IMR-90 (cell line): ENCODE measurements at regions not wholly inside any gene's neighbourhood (a gene's known extent, or its start where the extent isn't known, plus 50 kb on each side); places are given as distances from the start of the nearest gene placed in this dataset.

ENCODE experiments used
- ATAC-seq: fragments of 200-7000 bp; cut with Tn5 transposase; 2 replicates; pipeline ENCODE4 v1.9.1; 2020; ENCODE audit warnings: low read depth, mild to moderate bottlenecking, moderate library complexity
- BruUV-seq: library from RNA; stranded (reverse); fragments of 400-500 nt; replicated peaks from 2 replicates; lab custom pipeline; 2021; lab: Mats Ljungman, UMichigan
- CTCF ChIA-PET: fragments of 300-600 bp; formaldehyde crosslinking; extraction: SDS; loops from one replicate; lab custom pipeline; 2021; ENCODE audit warnings: antibody characterized with exemption; lab: Yijun Ruan, JAX
- POLR2A ChIA-PET: fragments of 300-600 bp; sonication (Branson Sonifier 250); formaldehyde crosslinking; loops from one replicate; lab custom pipeline; 2022; ENCODE audit warnings: antibody characterized with exemption; ENCODE audit not compliant: unreplicated experiment; lab: Charles Lee
- DNase-seq: peaks from one replicate; pipeline ENCODE4 v3.0.0; 2013
- H2AFZ ChIP-seq: replicated peaks from 2 replicates; pipeline ENCODE3; 2013; ENCODE audit warnings: low read length, mild to moderate bottlenecking; ENCODE audit not compliant: poor library complexity
- H2AK5ac ChIP-seq: 2 replicates; pipeline ENCODE4 v1.6.1; 2013; ENCODE audit warnings: low read depth, low read length, inconsistent platforms
- H2AK9ac ChIP-seq: replicated peaks from 2 replicates; pipeline ENCODE3; 2013; ENCODE audit warnings: mild to moderate bottlenecking, low read depth, low read length, moderate library complexity; ENCODE audit not compliant: poor library complexity
- H2BK120ac ChIP-seq: 2 replicates; pipeline ENCODE4 v1.6.1; 2013; ENCODE audit warnings: low read depth, low read length, inconsistent platforms
- H2BK15ac ChIP-seq: 3 replicates; pipeline ENCODE4 v1.6.1; 2013; ENCODE audit warnings: low read depth, low read length, inconsistent platforms
- H2BK20ac ChIP-seq: 2 replicates; pipeline ENCODE4 v1.6.1; 2013; ENCODE audit warnings: low read depth, mild to moderate bottlenecking, inconsistent platforms, low read length, moderate library complexity
- H2BK5ac ChIP-seq: 2 replicates; pipeline ENCODE4 v1.6.1; 2013; ENCODE audit warnings: mild to moderate bottlenecking, low read depth, low read length, inconsistent platforms; ENCODE audit not compliant: poor library complexity, severe bottlenecking
- H3K14ac ChIP-seq: replicated peaks from 2 replicates; pipeline ENCODE4 v1.6.1; 2013; ENCODE audit warnings: low read depth, low read length, inconsistent platforms
- H3K18ac ChIP-seq: 2 replicates; pipeline ENCODE4 v1.6.1; 2013; ENCODE audit warnings: low read depth, low read length, control low read depth
- H3K23ac ChIP-seq: 2 replicates; pipeline ENCODE4 v1.6.1; 2013; ENCODE audit warnings: low read depth, low read length, inconsistent platforms
- H3K27ac ChIP-seq: 2 replicates; pipeline ENCODE4 v1.5.1; 2013; ENCODE audit warnings: mild to moderate bottlenecking, control low read depth, low read length; ENCODE audit not compliant: insufficient read depth
- H3K27me3 ChIP-seq: 2 replicates; pipeline ENCODE4 v1.6.1; 2013; ENCODE audit warnings: low read length; ENCODE audit not compliant: control insufficient read depth, insufficient read depth
- H3K36me3 ChIP-seq: 2 replicates; pipeline ENCODE4 v1.6.1; 2013; ENCODE audit warnings: low read length, mixed read lengths; ENCODE audit not compliant: control insufficient read depth, insufficient read depth
- H3K4ac ChIP-seq: 2 replicates; pipeline ENCODE4 v1.6.1; 2013; ENCODE audit warnings: low read depth, low read length, inconsistent platforms
- H3K4me1 ChIP-seq: 2 replicates; pipeline ENCODE4 v1.6.1; 2013; ENCODE audit warnings: low read length, mixed read lengths; ENCODE audit not compliant: control insufficient read depth, insufficient read depth
- H3K4me2 ChIP-seq: 2 replicates; pipeline ENCODE4 v1.6.1; 2013; ENCODE audit warnings: low read depth, mild to moderate bottlenecking, control low read depth, low read length, moderate library complexity
- H3K4me3 ChIP-seq: 2 replicates; pipeline ENCODE4 v1.5.1; 2013; ENCODE audit warnings: low read depth, mild to moderate bottlenecking, control low read depth, low read length, moderate library complexity; ENCODE audit not compliant: insufficient read depth
- H3K56ac ChIP-seq: 2 replicates; pipeline ENCODE4 v1.6.1; 2013; ENCODE audit warnings: low read length, inconsistent platforms; ENCODE audit not compliant: insufficient read depth; ENCODE audit errors: extremely low read depth
- H3K79me1 ChIP-seq, 2 experiments: 2 replicates each; pipeline ENCODE4 v1.6.1; 2013; ENCODE audit warnings: low read length in 2 of 2, inconsistent platforms in 1 of 2, low read depth in 1 of 2
- H3K9ac ChIP-seq: 2 replicates; pipeline ENCODE4 v1.6.1; 2013; ENCODE audit warnings: low read depth, low read length, control low read depth
- H3K9me1 ChIP-seq: 2 replicates; pipeline ENCODE4 v1.6.1; 2013; ENCODE audit warnings: low read length, inconsistent platforms; ENCODE audit not compliant: insufficient read depth
- H3K9me3 ChIP-seq: 2 replicates; pipeline ENCODE4 v1.6.1; 2013; ENCODE audit warnings: low read length; ENCODE audit not compliant: control insufficient read depth, insufficient read depth
- H4K20me1 ChIP-seq: 2 replicates; pipeline ENCODE4 v1.6.1; 2013; ENCODE audit warnings: low read length, inconsistent platforms; ENCODE audit not compliant: insufficient read depth
- H4K5ac ChIP-seq: 2 replicates; pipeline ENCODE4 v1.6.1; 2013; ENCODE audit warnings: mild to moderate bottlenecking, low read depth, low read length, control low read depth
- H4K8ac ChIP-seq, 2 experiments: 2 replicates each; pipeline ENCODE4 v1.6.1; 2013; ENCODE audit warnings: low read depth in 2 of 2, low read length in 2 of 2, control low read depth in 1 of 2, inconsistent platforms in 1 of 2
- H4K91ac ChIP-seq: 2 replicates; pipeline ENCODE4 v1.6.1; 2013; ENCODE audit warnings: low read depth, low read length, inconsistent platforms; ENCODE audit not compliant: insufficient read depth
- FOS ChIP-seq: fragments of 150-350 bp; IDR thresholded peaks from 2 replicates; pipeline ENCODE4 v1.6.1; 2016; ENCODE audit warnings: low read depth, low read length
- MAZ ChIP-seq: IDR thresholded peaks from 2 replicates; pipeline ENCODE4 v1.6.1; 2012; ENCODE audit warnings: low read depth, mild to moderate bottlenecking, low read length, improper control_type of control experiment, moderate library complexity, borderline replicate concordance
- RAD21 ChIP-seq: IDR thresholded peaks from 2 replicates; pipeline ENCODE4 v1.6.1; 2012; ENCODE audit warnings: low read length, improper control_type of control experiment
- WGBS, 2 experiments: methylation state at CpG; one replicate each; pipeline versions ENCODE4 v1.1.5 to v1.1.7; 2013; ENCODE audit warnings: missing lambda C conversion rate in 2 of 2; ENCODE audit not compliant: insufficient read length in 1 of 2; ENCODE audit errors: extremely low coverage in 2 of 2; 5-methylcytosine and 5-hydroxymethylcytosine counted together
- dilution Hi-C: fragments of 300-500 bp; cut with HindIII; formaldehyde crosslinking; loops from one replicate; pipeline ENCODE4 v1.14.3; 2018; ENCODE audit warnings: low sequenced_read_pairs; ENCODE audit not compliant: unreplicated experiment
- in situ Hi-C: fragments of 300-500 bp; cut with MboI; formaldehyde crosslinking; loops from 3 replicates; pipeline ENCODE4 v1.14.3; 2019; ENCODE audit warnings: low sequenced_read_pairs, inconsistent platforms, mixed read lengths
- intact Hi-C: fragments of 100-400 bp; cut with micrococcal nuclease; formaldehyde crosslinking; loops from 2 replicates; pipeline ENCODE4 v1.10.0; 2022

- Histone ChIP-seq H2BK5ac (no peak overlapping the region), H3K4me1 (no peaks in the 10 kb centered on the region), H3K79me1 (no peaks in the 10 kb centered on the region), H4K91ac (no peak overlapping the region), H2BK20ac (no peak overlapping the region), H4K20me1 (no peaks in the 10 kb centered on the region), H3K4me2 (no peak overlapping the region), H3K27me3 (no peaks in the 10 kb centered on the region), H3K18ac (no peak overlapping the region), H3K14ac (no peak overlapping the region), H3K56ac (no peak overlapping the region), H3K27ac (no peak overlapping the region), H3K36me3 (no peaks in the 10 kb centered on the region), H3K4ac (no peak overlapping the region), H3K9me3 (peaks cover 6% of the 10 kb centered on the region; the same call in 1 of the 2 replicates), H2BK120ac (no peak overlapping the region), H3K4me3 (no peak overlapping the region), H2AK9ac (no peak overlapping the region), H2BK15ac (no peak overlapping the region), H2AK5ac (no peak overlapping the region), H3K9me1 (no peaks in the 10 kb centered on the region), H4K5ac (no peak overlapping the region), H3K23ac (no peak overlapping the region), H3K9ac (no peak overlapping the region), H2AFZ (no peak overlapping the region), H4K8ac (no peak overlapping the region)
- ChIA-PET POLR2A (no interaction called here), CTCF (no interaction called here)
- no CpG with 5 or more reads among the region's 7 CpGs for WGBS, 2 experiments
- DNase-seq = no peak
- dilution Hi-C loops = no loop called here
- TF ChIP-seq RAD21 = no peak
- TF ChIP-seq FOS = no peak
- TF ChIP-seq MAZ = no peak
- ATAC-seq = no peak
- intact Hi-C loops = no loop called here
- BruUV-seq = no TSS peak
- in situ Hi-C loops = no loop called here
Measured at GRCh38 chr16:54750249-54750648, 180.4 kb upstream of the IRX5 start.
